ENCODE measurements at regions not wholly inside any gene's neighbourhood (a gene's known extent, or its start where the extent isn't known, plus 50 kb on each side); places are given as distances from the start of the nearest gene placed in this dataset.
A peak's percentile ranks its signal among the peaks of the same experiment; 100 is the strongest.

GRCh38 chr13:32883474-32883873 lies 132.7 kb upstream of the KL start:
- H3K27ac ChIP-seq (ENCODE audit: insufficient read depth, low read length), result no peak overlapping the region
- H3K4me1 ChIP-seq (ENCODE audit: control insufficient read depth, extremely low read depth, insufficient read depth, low read length), result no peaks in the 10 kb centered on the region
- no peak overlapping the region for H2AFZ ChIP-seq (ENCODE audit: low read length)
- no peak overlapping the region for H3K4me3 ChIP-seq (replicated peaks in 1 of 4; ENCODE audit: control extremely low read depth in 1 of 4, insufficient read depth in 1 of 4, low read depth in 3 of 4, low read length in 4 of 4)
- no peaks in the 10 kb centered on the region for H3K27me3 ChIP-seq (ENCODE audit: control insufficient read depth, insufficient read depth, low read length)
- TF ChIP-seq EZH2 (IDR thresholded peaks at IDR 0.05; ENCODE audit: low read length, missing control alignments), result no peak
- TF ChIP-seq CTCF (conservative IDR thresholded peaks at IDR 0.05 in 1 of 2, IDR thresholded peaks at IDR 0.05 in 1 of 2; ENCODE audit: low read depth in 1 of 2, low read length in 2 of 2), result no peak
- no peak overlapping the region for H3K4me2 ChIP-seq (ENCODE audit: extremely low read depth, insufficient read depth, low read length)
- H3K9ac ChIP-seq (ENCODE audit: insufficient read depth, low read length), result no peak overlapping the region
- no peaks in the 10 kb centered on the region for H3K36me3 ChIP-seq (ENCODE audit: control insufficient read depth, insufficient read depth, low read length)
- H4K20me1 ChIP-seq (ENCODE audit: control insufficient read depth, extremely low read depth, insufficient read depth, low read length), result no peaks in the 10 kb centered on the region
- H3K79me2 ChIP-seq (ENCODE audit: control insufficient read depth, insufficient read depth, low read length), result no peaks in the 10 kb centered on the region
- no peaks in the 10 kb centered on the region for H3K9me3 ChIP-seq (ENCODE audit: control insufficient read depth, insufficient read depth, low read depth, low read length)
- DNase-seq (ENCODE audit: low read depth in 2 of 2), result peak; percentile 33 to 64

GRCh38 chr13:32887617-32888016 lies 128.6 kb upstream of the KL start:
- Histone ChIP-seq H3K36me3 (ENCODE audit: control insufficient read depth, insufficient read depth, low read length) (no peaks in the 10 kb centered on the region), H3K4me3 (replicated peaks in 1 of 4; ENCODE audit: control extremely low read depth in 1 of 4, insufficient read depth in 1 of 4, low read depth in 3 of 4, low read length in 4 of 4) (no peak overlapping the region), H3K9ac (ENCODE audit: insufficient read depth, low read length) (no peak overlapping the region), H4K20me1 (ENCODE audit: control insufficient read depth, extremely low read depth, insufficient read depth, low read length) (no peaks in the 10 kb centered on the region), H3K9me3 (ENCODE audit: control insufficient read depth, insufficient read depth, low read depth, low read length) (no peaks in the 10 kb centered on the region), H3K27ac (ENCODE audit: insufficient read depth, low read length) (no peak overlapping the region), H3K4me2 (ENCODE audit: extremely low read depth, insufficient read depth, low read length) (no peak overlapping the region), H3K79me2 (ENCODE audit: control insufficient read depth, insufficient read depth, low read length) (no peaks in the 10 kb centered on the region), H2AFZ (ENCODE audit: low read length) (no peak overlapping the region), H3K4me1 (ENCODE audit: control insufficient read depth, extremely low read depth, insufficient read depth, low read length) (no peaks in the 10 kb centered on the region), H3K27me3 (ENCODE audit: control insufficient read depth, insufficient read depth, low read length) (no peaks in the 10 kb centered on the region)
- DNase-seq (ENCODE audit: low read depth in 2 of 2), result no peak
- no peak for TF ChIP-seq EZH2 (IDR thresholded peaks at IDR 0.05; ENCODE audit: low read length, missing control alignments)
- TF ChIP-seq CTCF (conservative IDR thresholded peaks at IDR 0.05 in 1 of 2, IDR thresholded peaks at IDR 0.05 in 1 of 2; ENCODE audit: low read depth in 1 of 2, low read length in 2 of 2), result no peak

GRCh38 chr13:32889986-32890565 lies 126.1 kb upstream of the KL start:
- no peaks in the 10 kb centered on the region for H3K27me3 ChIP-seq (ENCODE audit: control insufficient read depth, insufficient read depth, low read length)
- peak in 1 of 2 donors; percentile 74 for DNase-seq (ENCODE audit: low read depth in 2 of 2)
- TF ChIP-seq CTCF (conservative IDR thresholded peaks at IDR 0.05 in 1 of 2, IDR thresholded peaks at IDR 0.05 in 1 of 2; ENCODE audit: low read depth in 1 of 2, low read length in 2 of 2), result no peak
- no peak for TF ChIP-seq EZH2 (IDR thresholded peaks at IDR 0.05; ENCODE audit: low read length, missing control alignments)
- no peaks in the 10 kb centered on the region for H3K4me1 ChIP-seq (ENCODE audit: control insufficient read depth, extremely low read depth, insufficient read depth, low read length)
- H3K4me2 ChIP-seq (ENCODE audit: extremely low read depth, insufficient read depth, low read length), result no peak overlapping the region
- H3K79me2 ChIP-seq (ENCODE audit: control insufficient read depth, insufficient read depth, low read length), result no peaks in the 10 kb centered on the region
- no peaks in the 10 kb centered on the region for H3K36me3 ChIP-seq (ENCODE audit: control insufficient read depth, insufficient read depth, low read length)
- no peak overlapping the region for H3K9ac ChIP-seq (ENCODE audit: insufficient read depth, low read length)
- no peaks in the 10 kb centered on the region for H4K20me1 ChIP-seq (ENCODE audit: control insufficient read depth, extremely low read depth, insufficient read depth, low read length)
- H3K4me3 ChIP-seq (replicated peaks in 1 of 4; ENCODE audit: control extremely low read depth in 1 of 4, insufficient read depth in 1 of 4, low read depth in 3 of 4, low read length in 4 of 4), result no peak overlapping the region
- H2AFZ ChIP-seq (ENCODE audit: low read length), result no peak overlapping the region
- H3K27ac ChIP-seq (ENCODE audit: insufficient read depth, low read length), result no peak overlapping the region
- H3K9me3 ChIP-seq (ENCODE audit: control insufficient read depth, insufficient read depth, low read depth, low read length), result no peaks in the 10 kb centered on the region
